Upper lobe of right lung (tissue), 1 donor: ENCODE measurements at regions not wholly inside any gene's neighbourhood (a gene's known extent, or its start where the extent isn't known, plus 50 kb on each side); places are given as distances from the start of the nearest gene placed in this dataset.
"Not testable (repeated sequence)": the region's sequence is repeated elsewhere in the genome, so short reads cannot be mapped to it uniquely, and the experiment has no call there.

Experiments
- ATAC-seq: fragments of 200-7000 bp; cut with Tn5 transposase; one replicate; pipeline ENCODE4 v1.9.1; 2020; ENCODE audit warnings: mild to moderate bottlenecking, moderate library complexity
- DNase-seq: peaks from one replicate; pipeline ENCODE4 v3.0.0-alpha.2; 2020
- H3K27ac ChIP-seq: fragments of 200-600 bp; one replicate; pipeline ENCODE4 v1.8.0; 2022
- H3K27me3 ChIP-seq: fragments of 200-600 bp; one replicate; pipeline ENCODE4 v1.8.0; 2022; ENCODE audit warnings: mild to moderate bottlenecking
- H3K36me3 ChIP-seq: fragments of 200-600 bp; one replicate; pipeline ENCODE4 v1.8.0; 2022
- H3K4me1 ChIP-seq: fragments of 200-600 bp; one replicate; pipeline ENCODE4 v1.8.0; 2022
- H3K4me3 ChIP-seq: fragments of 200-600 bp; one replicate; pipeline ENCODE4 v1.8.0; 2022; ENCODE audit warnings: mild to moderate bottlenecking
- H3K9me3 ChIP-seq: fragments of 200-600 bp; one replicate; pipeline ENCODE4 v1.8.0; 2022
- intact Hi-C: fragments of 100-400 bp; cut with DNase I; formaldehyde crosslinking; loops from one replicate; pipeline ENCODE4 v1.11.0; 2022
- TF ChIP-seq, protein P1 (sequence below): fragments of 200-600 bp; IDR thresholded peaks from one replicate; pipeline ENCODE4 v1.8.0; 2022; ENCODE audit warnings: antibody characterized with exemption
- donor health status: DM: no; HTN: yes; CAD: no; lungs with severe emphysema.

DNA sequence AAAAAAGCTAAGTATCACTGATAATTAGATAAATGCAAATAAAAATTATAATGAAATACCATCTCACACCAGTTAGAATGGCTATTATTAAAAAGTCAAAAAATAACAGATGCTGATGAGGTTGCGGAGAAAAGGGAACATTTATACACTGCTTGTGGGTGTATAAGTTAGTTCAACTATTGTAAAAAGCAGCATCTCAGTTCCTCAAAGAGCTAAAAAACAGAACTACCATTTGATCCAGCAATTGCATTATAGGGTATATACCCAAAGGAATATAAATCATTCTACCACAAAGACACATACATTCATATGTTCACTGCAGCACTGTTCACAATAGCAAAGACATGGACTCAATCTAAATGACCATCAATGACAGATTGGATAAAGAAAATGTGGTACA lies 120.3 kb upstream of the ZBED5 start:
- TF ChIP-seq, protein P1, sequence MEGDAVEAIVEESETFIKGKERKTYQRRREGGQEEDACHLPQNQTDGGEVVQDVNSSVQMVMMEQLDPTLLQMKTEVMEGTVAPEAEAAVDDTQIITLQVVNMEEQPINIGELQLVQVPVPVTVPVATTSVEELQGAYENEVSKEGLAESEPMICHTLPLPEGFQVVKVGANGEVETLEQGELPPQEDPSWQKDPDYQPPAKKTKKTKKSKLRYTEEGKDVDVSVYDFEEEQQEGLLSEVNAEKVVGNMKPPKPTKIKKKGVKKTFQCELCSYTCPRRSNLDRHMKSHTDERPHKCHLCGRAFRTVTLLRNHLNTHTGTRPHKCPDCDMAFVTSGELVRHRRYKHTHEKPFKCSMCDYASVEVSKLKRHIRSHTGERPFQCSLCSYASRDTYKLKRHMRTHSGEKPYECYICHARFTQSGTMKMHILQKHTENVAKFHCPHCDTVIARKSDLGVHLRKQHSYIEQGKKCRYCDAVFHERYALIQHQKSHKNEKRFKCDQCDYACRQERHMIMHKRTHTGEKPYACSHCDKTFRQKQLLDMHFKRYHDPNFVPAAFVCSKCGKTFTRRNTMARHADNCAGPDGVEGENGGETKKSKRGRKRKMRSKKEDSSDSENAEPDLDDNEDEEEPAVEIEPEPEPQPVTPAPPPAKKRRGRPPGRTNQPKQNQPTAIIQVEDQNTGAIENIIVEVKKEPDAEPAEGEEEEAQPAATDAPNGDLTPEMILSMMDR: no peak
- ATAC-seq (peak; percentile 52), DNase-seq (no peak)
- intact Hi-C loops: no loop called here
- Histone ChIP-seq H3K9me3 (no peaks in the 10 kb centered on the region), H3K27ac (no peak overlapping the region), H3K36me3 (no peaks in the 10 kb centered on the region), H3K27me3 (no peaks in the 10 kb centered on the region), H3K4me3 (no peak overlapping the region), H3K4me1 (no peaks in the 10 kb centered on the region)

DNA sequence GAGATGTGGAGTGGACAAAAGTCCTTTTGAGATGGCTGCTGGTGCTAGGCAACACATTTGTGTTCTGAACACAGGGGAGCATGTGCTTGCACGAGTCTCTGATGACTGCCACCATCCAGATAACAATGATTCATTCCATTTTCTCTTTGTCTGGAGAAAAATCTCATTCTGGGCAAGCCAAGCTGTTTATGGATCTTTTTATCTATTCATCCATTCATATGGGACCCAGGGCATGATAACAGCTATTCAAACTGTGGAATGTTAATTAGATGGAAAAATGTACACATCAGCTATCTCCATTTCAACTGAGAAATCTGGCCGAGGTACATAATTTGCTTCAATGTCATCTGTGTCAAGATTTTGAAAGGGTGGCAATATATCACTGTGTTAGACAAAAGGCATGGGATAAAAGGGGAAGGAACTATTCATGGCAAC lies 117.5 kb upstream of the ZBED5 start:
- H3K4me3 ChIP-seq: no peak overlapping the region
- no peak for DNase-seq
- no peaks in the 10 kb centered on the region for H3K27me3 ChIP-seq
- H3K4me1 ChIP-seq: no peaks in the 10 kb centered on the region
- no peaks in the 10 kb centered on the region for H3K9me3 ChIP-seq
- ATAC-seq: no peak
- no peak overlapping the region for H3K27ac ChIP-seq
- H3K36me3 ChIP-seq: no peaks in the 10 kb centered on the region
- intact Hi-C loops: no loop called here
- TF ChIP-seq, protein P1: no peak

DNA sequence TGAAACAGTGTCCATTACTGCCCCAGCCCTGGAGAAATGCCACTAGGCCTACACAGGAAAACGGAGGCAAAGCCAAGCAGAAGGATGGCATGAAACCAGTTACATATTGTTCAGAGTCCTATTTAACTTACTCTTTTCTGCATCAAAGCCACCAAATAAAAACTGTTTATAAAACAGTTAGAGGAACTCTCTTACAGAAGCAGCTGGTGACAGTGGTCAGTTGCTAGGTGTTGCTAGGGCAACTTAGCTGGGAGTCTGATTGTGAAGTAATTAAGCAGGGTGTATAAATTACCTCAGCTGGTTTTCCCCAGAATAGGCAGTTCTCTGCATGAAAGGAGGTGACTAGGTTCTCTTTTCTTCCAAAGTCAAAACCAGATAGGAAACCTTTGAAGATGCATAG lies 115.6 kb upstream of the ZBED5 start:
- no peak for ATAC-seq
- Histone ChIP-seq H3K4me1 (no peaks in the 10 kb centered on the region), H3K27me3 (no peaks in the 10 kb centered on the region), H3K9me3 (no peaks in the 10 kb centered on the region), H3K36me3 (no peaks in the 10 kb centered on the region), H3K4me3 (no peak overlapping the region), H3K27ac (no peak overlapping the region)
- DNase-seq: no peak
- TF ChIP-seq, protein P1: no peak
- intact Hi-C loops: no loop called here

DNA sequence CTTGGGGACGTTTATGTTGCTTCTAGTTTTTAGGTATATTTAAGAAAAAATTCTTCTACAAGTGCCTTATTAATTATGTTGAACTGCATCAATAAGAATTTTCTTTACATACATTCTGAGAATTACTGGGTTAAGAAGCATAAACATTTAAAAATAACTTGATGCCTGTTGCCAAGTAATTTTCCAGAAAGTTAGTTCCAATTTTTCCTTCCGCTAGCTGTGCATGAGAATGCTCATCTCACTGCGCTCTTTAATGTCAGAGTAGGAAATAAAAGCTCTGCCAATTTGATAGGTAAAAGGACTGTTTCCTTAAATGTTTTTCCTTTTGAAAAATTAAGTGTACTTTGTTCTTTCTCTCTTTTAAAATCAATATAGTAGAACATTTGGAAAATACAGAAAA lies 113.1 kb upstream of the ZBED5 start:
- ATAC-seq (no peak), DNase-seq (no peak)
- no peaks in the 10 kb centered on the region for H3K36me3 ChIP-seq
- TF ChIP-seq, protein P1: no peak
- no peaks in the 10 kb centered on the region for H3K27me3 ChIP-seq
- H3K4me1 ChIP-seq: no peaks in the 10 kb centered on the region
- H3K4me3 ChIP-seq: no peak overlapping the region
- no peak overlapping the region for H3K27ac ChIP-seq
- intact Hi-C loops: no loop called here
- no peaks in the 10 kb centered on the region for H3K9me3 ChIP-seq

- ATAC-seq (no peak), DNase-seq (no peak)
- Histone ChIP-seq H3K27me3 (no peaks in the 10 kb centered on the region), H3K4me3 (no peak overlapping the region), H3K27ac (no peak overlapping the region), H3K9me3 (no peaks in the 10 kb centered on the region), H3K36me3 (no peaks in the 10 kb centered on the region), H3K4me1 (no peaks in the 10 kb centered on the region)
- TF ChIP-seq, protein P1: no peak
- intact Hi-C loops: no loop called here
Measured at GRCh38 chr11:10969387-10969786, 111.5 kb upstream of the ZBED5 start.

DNA sequence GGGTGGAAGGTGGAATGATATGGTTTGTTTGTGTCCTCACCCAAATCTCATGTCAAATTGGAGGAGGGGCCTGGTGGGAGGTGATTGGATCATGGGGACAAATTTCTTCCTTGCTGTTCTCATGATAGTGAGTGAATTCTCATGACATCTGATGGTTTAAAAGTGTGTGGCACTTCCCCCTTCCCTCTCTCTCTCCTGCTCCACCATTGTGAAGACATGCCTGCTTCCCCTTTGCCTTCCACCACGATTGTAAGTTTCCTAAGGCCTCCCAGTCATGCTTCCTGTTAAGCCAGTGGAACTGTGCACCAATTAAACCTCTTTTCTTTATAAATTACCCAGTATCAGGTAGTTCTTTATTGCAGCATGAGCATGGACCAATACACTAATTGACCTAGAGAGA lies 99.0 kb upstream of the ZBED5 start:
- H3K27ac ChIP-seq, H3K4me3 ChIP-seq, DNase-seq, H3K9me3 ChIP-seq, ATAC-seq, intact Hi-C loops, H3K36me3 ChIP-seq, H3K27me3 ChIP-seq, H3K4me1 ChIP-seq: not testable (repeated sequence)
